NOMO-1 (cell line): ENCODE measurements at regions not wholly inside any gene's neighbourhood (a gene's known extent, or its start where the extent isn't known, plus 50 kb on each side); places are given as distances from the start of the nearest gene placed in this dataset.
"Not testable (repeated sequence)": the region's sequence is repeated elsewhere in the genome, so short reads cannot be mapped to it uniquely, and the experiment has no call there.

Experiments used
- DNase-seq, 2 experiments: peaks; one replicate each; lab custom pipeline; 2025; ENCODE audit not compliant: unreplicated experiment in 2 of 2; lab: John Stamatoyannopoulos, UW

GRCh38 chr7:4436936-4437335, 245.2 kb upstream of the FOXK1 start:
- no peak for DNase-seq

GRCh38 chr7:4437916-4438315, 244.2 kb upstream of the FOXK1 start:
- no peak for DNase-seq

GRCh38 chr7:4438723-4439245, 243.3 kb upstream of the FOXK1 start:
- DNase-seq = no peak

- DNase-seq = no peak
Measured at GRCh38 chr7:4439444-4439843, 242.7 kb upstream of the FOXK1 start.

- no peak for DNase-seq
Measured at GRCh38 chr7:4444106-4444505, 238.0 kb upstream of the FOXK1 start.

- DNase-seq = no peak
Measured at GRCh38 chr7:4445777-4446176, 236.3 kb upstream of the FOXK1 start.

- DNase-seq = no peak
Measured at GRCh38 chr7:4449263-4449662, 232.8 kb upstream of the FOXK1 start.

GRCh38 chr7:4450483-4450882, 231.6 kb upstream of the FOXK1 start:
- no peak for DNase-seq

GRCh38 chr7:4460597-4460996, 221.5 kb upstream of the FOXK1 start:
- DNase-seq = no peak

- peak; percentile 72 to 88 for DNase-seq
Measured at GRCh38 chr7:4461531-4461930, 220.6 kb upstream of the FOXK1 start.

GRCh38 chr7:4468320-4469102, 213.6 kb upstream of the FOXK1 start:
- DNase-seq = no peak

- DNase-seq = no peak
Measured at GRCh38 chr7:4470246-4470645, 211.8 kb upstream of the FOXK1 start.

GRCh38 chr7:4472728-4473127, 209.4 kb upstream of the FOXK1 start:
- DNase-seq = no peak

GRCh38 chr7:4479367-4480039, 202.6 kb upstream of the FOXK1 start:
- DNase-seq = peak; percentile 55 to 65

GRCh38 chr7:4480131-4480530, 202.0 kb upstream of the FOXK1 start:
- not testable (repeated sequence) for DNase-seq

GRCh38 chr7:4483851-4484250, 198.2 kb upstream of the FOXK1 start:
- no peak for DNase-seq

GRCh38 chr7:4484545-4484944, 197.6 kb upstream of the FOXK1 start:
- no peak for DNase-seq

- no peak for DNase-seq
Measured at GRCh38 chr7:4486907-4487306, 195.2 kb upstream of the FOXK1 start.

- not testable (repeated sequence) for DNase-seq
Measured at GRCh38 chr7:4496911-4497310, 185.2 kb upstream of the FOXK1 start.

- no peak for DNase-seq
Measured at GRCh38 chr7:4500812-4501211, 181.3 kb upstream of the FOXK1 start.

- not testable (repeated sequence) for DNase-seq
Measured at GRCh38 chr7:4507886-4508285, 174.2 kb upstream of the FOXK1 start.

GRCh38 chr7:4513450-4513849, 168.6 kb upstream of the FOXK1 start:
- DNase-seq = no peak
